ENCODE measurements at regions not wholly inside any gene's neighbourhood (a gene's known extent, or its start where the extent isn't known, plus 50 kb on each side); places are given as distances from the start of the nearest gene placed in this dataset.

DNA sequence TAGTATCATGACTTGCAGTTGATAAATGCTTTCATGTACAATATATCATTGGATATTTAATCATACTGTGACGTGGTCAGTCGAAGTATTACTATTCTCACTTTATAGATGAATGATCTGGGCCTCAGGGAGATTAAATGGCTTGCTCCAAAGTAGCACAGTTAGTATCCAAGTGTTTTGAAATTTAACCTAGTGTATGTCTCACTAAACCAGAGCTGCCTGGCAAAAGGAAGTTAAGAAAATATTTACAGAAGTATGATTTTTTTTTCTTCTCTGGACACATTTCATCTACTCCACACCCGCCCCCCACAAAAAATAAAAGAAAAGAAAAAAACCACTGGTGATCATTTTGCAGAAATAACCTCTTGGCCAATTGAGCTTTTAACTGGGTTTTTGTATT is 71.9 kb upstream of the CXADR start:
- no peak for DNase-seq

GRCh38 chr21:17441370-17441769 is 71.5 kb upstream of the CXADR start:
- DNase-seq, result no peak

DNA sequence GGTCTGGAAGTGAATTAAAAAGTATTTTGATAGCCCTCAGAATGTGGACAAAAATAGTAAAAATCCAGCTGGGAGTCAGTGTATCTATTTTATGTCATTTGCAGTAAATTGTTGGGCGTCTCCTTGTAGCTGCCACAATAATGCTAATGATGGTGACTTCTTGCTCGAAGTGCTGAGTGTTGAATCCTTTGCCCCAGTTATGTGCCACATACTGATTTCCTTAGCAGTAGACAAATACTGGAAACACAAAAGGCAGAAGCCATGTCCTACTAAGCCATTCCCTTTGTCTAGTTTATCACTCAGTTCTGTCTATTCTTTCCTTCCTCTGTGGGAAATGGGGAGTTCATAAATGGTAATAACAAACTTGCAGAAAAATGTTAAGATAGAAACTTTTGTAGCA is 70.7 kb upstream of the CXADR start:
- no peak for DNase-seq

DNA sequence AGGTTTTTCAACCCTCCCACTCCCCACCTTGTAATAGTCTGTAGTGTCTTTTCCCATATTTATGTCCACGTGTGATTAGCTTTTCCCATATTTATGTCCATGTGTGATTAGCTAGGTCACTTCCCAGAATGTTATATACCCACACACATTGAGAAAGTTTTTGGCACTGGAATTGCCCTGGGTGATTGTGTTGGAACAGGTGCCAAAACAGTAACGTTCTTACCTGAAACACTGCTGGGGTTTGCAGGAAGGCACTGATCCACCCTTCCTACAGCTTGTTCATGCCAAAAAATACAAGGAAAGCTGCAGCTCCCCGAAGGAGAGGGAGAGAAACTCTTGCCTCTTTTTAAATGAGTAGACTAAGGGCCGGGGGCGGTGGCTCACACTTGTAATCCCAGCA is 68.0 kb upstream of the CXADR start:
- DNase-seq, result no peak

- no peak for DNase-seq
Measured at GRCh38 chr21:17446737-17447136, 66.1 kb upstream of the CXADR start.

GRCh38 chr21:17449701-17450100 is 63.1 kb upstream of the CXADR start:
- no peak for DNase-seq

GRCh38 chr21:17451364-17451891 is 61.4 kb upstream of the CXADR start:
- DNase-seq, result no peak

GRCh38 chr21:17454315-17455027 is 58.4 kb upstream of the CXADR start:
- peak; percentile 35 for DNase-seq

DNA sequence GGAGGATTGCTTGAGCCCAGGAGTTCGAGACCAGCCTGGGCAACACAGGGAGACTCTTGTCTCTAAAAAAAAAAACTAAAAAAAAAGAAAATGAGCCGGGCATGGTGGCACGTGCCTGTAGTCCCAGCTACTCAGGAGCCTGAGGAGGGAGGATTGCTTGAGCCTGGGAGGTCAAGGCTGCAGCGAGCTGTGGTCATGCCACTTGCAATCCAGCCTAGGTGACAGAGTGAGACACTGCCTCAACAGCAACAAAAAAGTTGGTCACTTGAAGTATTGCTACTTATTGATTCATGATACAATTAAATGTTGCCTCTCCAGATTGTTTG is 57.9 kb upstream of the CXADR start:
- DNase-seq, result no peak

GRCh38 chr21:17455451-17455850 is 57.4 kb upstream of the CXADR start:
- DNase-seq, result no peak

DNA sequence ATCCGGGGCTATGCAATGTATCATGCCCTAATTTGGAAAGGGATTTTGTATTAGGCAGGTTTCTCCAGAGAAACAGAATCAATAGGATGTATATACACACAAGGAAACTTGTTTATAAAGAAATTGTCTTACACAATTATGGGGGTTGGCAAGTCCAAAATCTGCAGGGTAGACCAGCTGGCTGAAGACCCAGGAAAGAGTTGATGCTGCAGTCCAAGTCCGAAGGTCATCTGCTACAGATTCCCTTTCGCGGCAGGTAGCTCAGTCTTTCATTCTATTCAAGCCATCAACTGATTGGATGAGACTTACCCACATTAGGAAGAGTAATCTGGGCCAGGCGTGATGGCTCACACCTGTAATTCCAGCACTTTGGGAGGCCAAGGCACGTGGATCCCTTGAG is 54.6 kb upstream of the CXADR start:
- DNase-seq, result no peak

DNA sequence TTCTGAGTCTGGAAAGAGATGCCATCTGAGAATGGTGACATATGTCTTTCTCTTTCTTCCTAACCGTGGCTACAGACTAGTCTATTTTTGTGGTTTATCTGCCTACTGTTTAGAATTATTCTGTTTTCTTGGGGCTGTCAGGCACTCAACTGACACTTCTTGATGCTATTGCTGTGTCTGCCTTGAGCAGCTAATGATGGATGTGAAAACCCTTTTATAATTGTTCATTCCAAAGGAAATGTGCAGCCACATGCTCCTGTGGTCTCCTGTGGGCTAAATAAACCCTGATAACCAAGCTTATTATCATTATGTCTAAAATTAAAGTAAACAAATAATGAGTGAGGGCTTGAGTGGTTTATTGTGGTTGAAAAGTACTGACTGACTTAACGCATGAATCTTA is 52.7 kb upstream of the CXADR start:
- DNase-seq, result no peak

DNA sequence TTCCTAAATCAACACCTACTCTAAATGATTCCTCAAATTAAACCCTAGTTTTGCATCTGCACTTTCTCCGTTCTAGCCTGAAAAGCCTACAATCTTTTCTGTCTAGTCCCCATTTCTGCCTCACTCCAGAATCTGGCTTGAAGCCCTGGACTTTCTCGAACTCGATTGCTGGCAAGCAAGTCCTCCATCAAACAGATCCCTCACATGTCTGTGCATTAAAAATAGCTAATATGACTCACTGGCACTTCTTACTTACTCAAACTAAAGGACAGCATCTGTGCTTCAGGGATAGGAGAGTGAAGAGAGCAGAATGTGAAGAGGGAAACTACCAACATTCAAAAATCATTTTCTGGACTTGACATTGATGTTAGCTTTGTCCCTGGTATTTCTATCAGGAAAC is 51.8 kb upstream of the CXADR start:
- no peak for DNase-seq

DNA sequence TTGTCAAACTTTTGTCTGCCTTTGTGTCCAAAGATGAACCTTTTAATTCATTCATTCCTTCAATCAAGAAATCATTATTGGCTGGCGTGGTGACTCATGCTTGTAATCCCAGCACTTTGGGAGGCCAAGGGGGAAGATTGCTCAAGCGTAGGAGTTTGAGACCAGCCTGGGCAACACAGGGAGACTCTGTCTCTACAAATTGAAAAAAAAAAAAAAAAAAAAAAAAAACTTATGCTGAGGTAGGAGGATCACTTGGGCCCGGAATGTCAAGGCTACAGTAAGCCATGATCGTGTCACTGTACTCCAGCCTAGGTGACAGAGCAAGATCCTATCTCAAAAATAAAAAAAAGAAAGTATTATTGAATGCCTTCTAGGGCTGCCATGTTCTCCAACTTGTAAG is 51.3 kb upstream of the CXADR start:
- DNase-seq, result no peak

DNA sequence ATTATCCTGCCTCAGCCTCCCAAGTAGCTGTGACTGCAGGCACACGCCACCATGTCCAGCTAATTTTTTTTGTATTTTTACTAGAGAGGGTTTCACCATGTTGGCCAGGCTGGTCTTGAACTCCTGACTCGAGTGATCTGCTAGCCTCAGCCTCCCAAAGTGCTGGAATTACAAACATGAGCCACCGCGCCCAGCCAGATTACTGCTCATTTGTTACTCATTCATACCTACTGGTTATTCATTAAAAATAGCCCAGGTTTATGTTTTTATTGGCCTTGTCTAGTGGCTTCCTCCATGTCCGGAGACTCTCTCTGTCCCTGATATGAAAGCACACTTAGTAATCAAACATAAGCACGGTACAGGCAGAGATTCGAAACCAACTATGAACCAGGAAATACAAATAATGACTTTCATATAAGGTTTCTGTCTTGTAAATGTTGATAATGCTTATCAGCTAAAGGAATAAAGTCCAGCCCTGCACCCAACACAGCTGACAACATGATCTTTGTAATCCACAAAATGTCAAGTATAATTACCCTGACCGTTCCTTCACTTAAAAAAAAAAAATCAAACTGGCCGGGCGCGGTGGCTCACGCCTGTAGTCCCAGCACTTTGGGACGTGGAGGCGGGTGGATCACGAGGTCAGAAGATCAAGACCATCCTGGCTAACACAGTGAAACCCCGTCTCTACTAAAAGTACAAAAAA is 50.4 kb upstream of the CXADR start:
- no peak for DNase-seq

All from GOT3 (cell line).